Lung (tissue), 9 donors: ENCODE measurements at regions not wholly inside any gene's neighbourhood (a gene's known extent, or its start where the extent isn't known, plus 50 kb on each side); places are given as distances from the start of the nearest gene placed in this dataset.
"Not testable (repeated sequence)": the region's sequence is repeated elsewhere in the genome, so short reads cannot be mapped to it uniquely, and the experiment has no call there.

Experiments
- ATAC-seq: fragments of 200-7000 bp; cut with Tn5 transposase; one replicate; pipeline ENCODE4 v1.9.1; 2020; ENCODE audit warnings: moderate number of reproducible peaks; ENCODE audit not compliant: insufficient read depth, low FRiP score
- DNase-seq, 3 donors: peaks; one replicate each; pipeline ENCODE4 v3.0.0-alpha.2; 2013 to 2017
- H3K27ac ChIP-seq, 2 donors: one replicate each; pipeline ENCODE4 v1.5.1; 2013; ENCODE audit warnings: mild to moderate bottlenecking in 2 of 2, moderate library complexity in 2 of 2, control low read depth in 1 of 2, inconsistent platforms in 1 of 2, low read depth in 1 of 2, low read length in 1 of 2
- H3K27me3 ChIP-seq, 3 donors: one replicate each; pipeline ENCODE4 v1.5.1; 2013; ENCODE audit warnings: low read length in 2 of 3; ENCODE audit not compliant: control insufficient read depth in 3 of 3, insufficient read depth in 3 of 3
- H3K36me3 ChIP-seq, 4 donors: one replicate each; pipeline ENCODE4 v1.5.1; 2013; ENCODE audit warnings: low read length in 4 of 4, mild to moderate bottlenecking in 1 of 4, moderate library complexity in 1 of 4; ENCODE audit not compliant: control insufficient read depth in 4 of 4, insufficient read depth in 4 of 4
- H3K4me1 ChIP-seq, 5 donors: one replicate each; pipeline ENCODE4 v1.5.1; 2013; ENCODE audit warnings: low read length in 5 of 5, mild to moderate bottlenecking in 2 of 5, moderate library complexity in 1 of 5; ENCODE audit not compliant: control insufficient read depth in 5 of 5, insufficient read depth in 5 of 5
- H3K4me3 ChIP-seq: one replicate; pipeline ENCODE4 v1.5.1; 2013; ENCODE audit warnings: mild to moderate bottlenecking, control low read depth, moderate library complexity
- H3K9ac ChIP-seq, 2 donors: one replicate each; pipeline ENCODE4 v1.5.1; 2013; ENCODE audit warnings: low read length in 2 of 2, control low read depth in 1 of 2; ENCODE audit not compliant: insufficient read depth in 1 of 2
- H3K9me3 ChIP-seq, 4 donors: one replicate each; pipeline ENCODE4 v1.5.1; 2013; ENCODE audit warnings: low read length in 3 of 4, mild to moderate bottlenecking in 1 of 4, moderate library complexity in 1 of 4; ENCODE audit not compliant: control insufficient read depth in 4 of 4, insufficient read depth in 3 of 4
- WGBS, 2 donors: extraction: QIAGEN DNeasy Blood & Tissue Kit; methylation state at CpG; one replicate each; pipeline ENCODE4 v1.1.7; 2013; 5-methylcytosine and 5-hydroxymethylcytosine counted together
- donor health status: Bipolar disorder and iron deficiency.
- donor health status: healthy.
- donor health status: DM: yes; HTN: yes; CAD: no.

GRCh38 chr9:67417341-67417983 lies 425.1 kb upstream of the SPATA31A3 start:
- ATAC-seq, H3K36me3 ChIP-seq, H3K27ac ChIP-seq, H3K27me3 ChIP-seq, H3K4me1 ChIP-seq, H3K9me3 ChIP-seq, DNase-seq, H3K9ac ChIP-seq, H3K4me3 ChIP-seq: not testable (repeated sequence)
- 93 to 96% methylated on average over 1 of the region's 7 CpGs for WGBS, 2 donors

GRCh38 chr9:67416639-67417038 lies 424.3 kb upstream of the SPATA31A3 start:
- H3K27me3 ChIP-seq, H3K4me1 ChIP-seq, H3K36me3 ChIP-seq, DNase-seq, H3K9me3 ChIP-seq, H3K4me3 ChIP-seq, H3K27ac ChIP-seq, ATAC-seq, H3K9ac ChIP-seq: not testable (repeated sequence)
- WGBS, 2 donors = 74 to 77% methylated on average over 2 of the region's 6 CpGs

GRCh38 chr9:67410606-67411220 lies 418.4 kb upstream of the SPATA31A3 start:
- H3K4me3 ChIP-seq, H3K4me1 ChIP-seq, H3K27ac ChIP-seq, H3K36me3 ChIP-seq, H3K9ac ChIP-seq, H3K9me3 ChIP-seq, H3K27me3 ChIP-seq, DNase-seq, ATAC-seq: not testable (repeated sequence)
- 62 to 66% methylated on average over 3 of the region's 7 CpGs for WGBS, 2 donors

- ATAC-seq, H3K4me3 ChIP-seq, H3K27me3 ChIP-seq, H3K9me3 ChIP-seq, H3K36me3 ChIP-seq, DNase-seq, H3K9ac ChIP-seq, H3K4me1 ChIP-seq, H3K27ac ChIP-seq: not testable (repeated sequence)
- WGBS, 2 donors = no CpG with 5 or more reads among the region's 4 CpGs
Measured at GRCh38 chr9:67403739-67404138, 411.4 kb upstream of the SPATA31A3 start.

- H3K4me3 ChIP-seq, H3K9ac ChIP-seq, H3K9me3 ChIP-seq, H3K4me1 ChIP-seq, DNase-seq, ATAC-seq, H3K36me3 ChIP-seq, H3K27me3 ChIP-seq, H3K27ac ChIP-seq: not testable (repeated sequence)
- 80 to 85% methylated on average over 2 of the region's 2 CpGs for WGBS, 2 donors
Measured at GRCh38 chr9:67397731-67398130, 405.4 kb upstream of the SPATA31A3 start.

- not testable (repeated sequence) for H3K27ac ChIP-seq, H3K9ac ChIP-seq, H3K9me3 ChIP-seq, ATAC-seq, H3K27me3 ChIP-seq, H3K36me3 ChIP-seq, H3K4me3 ChIP-seq, H3K4me1 ChIP-seq, DNase-seq
- no CpG with 5 or more reads among the region's 5 CpGs for WGBS, 2 donors
Measured at GRCh38 chr9:67394782-67395181, 402.4 kb upstream of the SPATA31A3 start.

GRCh38 chr9:67394038-67394437 lies 401.7 kb upstream of the SPATA31A3 start:
- ATAC-seq = not testable (repeated sequence)

GRCh38 chr9:67369664-67370063 lies 377.3 kb upstream of the SPATA31A3 start:
- not testable (repeated sequence) for H3K4me1 ChIP-seq, H3K9ac ChIP-seq, ATAC-seq, H3K27me3 ChIP-seq, H3K27ac ChIP-seq, DNase-seq, H3K4me3 ChIP-seq, H3K9me3 ChIP-seq, H3K36me3 ChIP-seq
- WGBS, 2 donors = no CpG with 5 or more reads among the region's 2 CpGs

More at GRCh38 chr9:67394038-67394437, 401.7 kb upstream of the SPATA31A3 start:
- not testable (repeated sequence) for H3K27me3 ChIP-seq, H3K9ac ChIP-seq, DNase-seq, H3K4me3 ChIP-seq, H3K9me3 ChIP-seq, H3K36me3 ChIP-seq, H3K27ac ChIP-seq, H3K4me1 ChIP-seq
- WGBS, 2 donors = no CpG with 5 or more reads among the region's 4 CpGs
